Peyer's patch (tissue), 4 donors: ENCODE measurements at regions not wholly inside any gene's neighbourhood (a gene's known extent, or its start where the extent isn't known, plus 50 kb on each side); places are given as distances from the start of the nearest gene placed in this dataset.
"Not testable (repeated sequence)": the region's sequence is repeated elsewhere in the genome, so short reads cannot be mapped to it uniquely, and the experiment has no call there.

Experiments used
- POLR2A ChIP-seq, 2 donors: fragments of 450-650 bp; IDR thresholded peaks; one replicate each; pipeline ENCODE4 v1.5.1; 2017; ENCODE audit warnings: antibody characterized with exemption in 2 of 2, mild to moderate bottlenecking in 2 of 2, moderate library complexity in 2 of 2
- TF ChIP-seq, protein P1 (sequence below), 6 experiments: fragments of 450-650 bp in 4 of 6; fragments of 200-600 bp in 2 of 6; sonication (generic) in 1 of 6; IDR thresholded peaks; one replicate each; pipeline ENCODE4 v1.5.1; 2017 to 2019; ENCODE audit warnings: antibody characterized with exemption in 6 of 6, mild to moderate bottlenecking in 3 of 6, moderate library complexity in 1 of 6

DNA sequence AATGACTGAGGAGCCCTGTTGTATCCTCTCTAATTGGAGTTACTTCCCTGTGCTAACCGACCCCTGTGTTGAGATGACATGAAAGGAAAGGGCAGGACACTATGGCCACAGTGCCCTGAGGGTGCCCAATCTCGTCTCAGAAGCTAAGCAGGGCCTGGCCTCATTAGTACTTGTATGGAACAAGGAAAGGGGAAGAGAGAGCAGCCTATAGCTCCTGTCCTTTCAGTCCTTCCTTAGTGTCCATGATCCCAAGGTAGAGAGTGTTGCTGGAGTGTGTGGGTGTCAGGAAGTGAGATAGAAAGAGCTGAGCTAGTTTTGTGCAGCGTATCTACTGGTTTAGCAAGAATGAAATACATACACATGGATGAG lies 59.6 kb upstream of the RABL2A start:
- TF ChIP-seq, protein P1, sequence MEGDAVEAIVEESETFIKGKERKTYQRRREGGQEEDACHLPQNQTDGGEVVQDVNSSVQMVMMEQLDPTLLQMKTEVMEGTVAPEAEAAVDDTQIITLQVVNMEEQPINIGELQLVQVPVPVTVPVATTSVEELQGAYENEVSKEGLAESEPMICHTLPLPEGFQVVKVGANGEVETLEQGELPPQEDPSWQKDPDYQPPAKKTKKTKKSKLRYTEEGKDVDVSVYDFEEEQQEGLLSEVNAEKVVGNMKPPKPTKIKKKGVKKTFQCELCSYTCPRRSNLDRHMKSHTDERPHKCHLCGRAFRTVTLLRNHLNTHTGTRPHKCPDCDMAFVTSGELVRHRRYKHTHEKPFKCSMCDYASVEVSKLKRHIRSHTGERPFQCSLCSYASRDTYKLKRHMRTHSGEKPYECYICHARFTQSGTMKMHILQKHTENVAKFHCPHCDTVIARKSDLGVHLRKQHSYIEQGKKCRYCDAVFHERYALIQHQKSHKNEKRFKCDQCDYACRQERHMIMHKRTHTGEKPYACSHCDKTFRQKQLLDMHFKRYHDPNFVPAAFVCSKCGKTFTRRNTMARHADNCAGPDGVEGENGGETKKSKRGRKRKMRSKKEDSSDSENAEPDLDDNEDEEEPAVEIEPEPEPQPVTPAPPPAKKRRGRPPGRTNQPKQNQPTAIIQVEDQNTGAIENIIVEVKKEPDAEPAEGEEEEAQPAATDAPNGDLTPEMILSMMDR (IDR thresholded peaks at IDR 0.05), result not testable (repeated sequence)
- TF ChIP-seq POLR2A (IDR thresholded peaks at IDR 0.05), result not testable (repeated sequence)
